Epithelial cell of esophagus (primary cell): ENCODE measurements at regions not wholly inside any gene's neighbourhood (a gene's known extent, or its start where the extent isn't known, plus 50 kb on each side); places are given as distances from the start of the nearest gene placed in this dataset.

ENCODE experiments used
- DNase-seq: peaks from one replicate; pipeline ENCODE4 v3.0.0; 2010; ENCODE audit warnings: low read depth
- H3K4me3 ChIP-seq: 2 replicates; pipeline ENCODE4 v1.5.1; 2011; ENCODE audit warnings: mild to moderate bottlenecking, low read length, control low read depth
- TF ChIP-seq, protein P1 (sequence below): IDR thresholded peaks from 2 replicates; pipeline ENCODE4 v1.5.1; 2011; ENCODE audit warnings: low read depth, mild to moderate bottlenecking, low read length, control low read depth, inconsistent platforms; ENCODE audit not compliant: insufficient read depth; ENCODE audit errors: missing control alignments

- TF ChIP-seq, protein P1, sequence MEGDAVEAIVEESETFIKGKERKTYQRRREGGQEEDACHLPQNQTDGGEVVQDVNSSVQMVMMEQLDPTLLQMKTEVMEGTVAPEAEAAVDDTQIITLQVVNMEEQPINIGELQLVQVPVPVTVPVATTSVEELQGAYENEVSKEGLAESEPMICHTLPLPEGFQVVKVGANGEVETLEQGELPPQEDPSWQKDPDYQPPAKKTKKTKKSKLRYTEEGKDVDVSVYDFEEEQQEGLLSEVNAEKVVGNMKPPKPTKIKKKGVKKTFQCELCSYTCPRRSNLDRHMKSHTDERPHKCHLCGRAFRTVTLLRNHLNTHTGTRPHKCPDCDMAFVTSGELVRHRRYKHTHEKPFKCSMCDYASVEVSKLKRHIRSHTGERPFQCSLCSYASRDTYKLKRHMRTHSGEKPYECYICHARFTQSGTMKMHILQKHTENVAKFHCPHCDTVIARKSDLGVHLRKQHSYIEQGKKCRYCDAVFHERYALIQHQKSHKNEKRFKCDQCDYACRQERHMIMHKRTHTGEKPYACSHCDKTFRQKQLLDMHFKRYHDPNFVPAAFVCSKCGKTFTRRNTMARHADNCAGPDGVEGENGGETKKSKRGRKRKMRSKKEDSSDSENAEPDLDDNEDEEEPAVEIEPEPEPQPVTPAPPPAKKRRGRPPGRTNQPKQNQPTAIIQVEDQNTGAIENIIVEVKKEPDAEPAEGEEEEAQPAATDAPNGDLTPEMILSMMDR = no peak
- DNase-seq = no peak
- no peak overlapping the region for H3K4me3 ChIP-seq
Measured at GRCh38 chr13:99868767-99869166, 102.8 kb downstream of the ZIC5 start.

- H3K4me3 ChIP-seq = no peak overlapping the region
- TF ChIP-seq, protein P1 = no peak
Measured at GRCh38 chr13:99867535-99868257, 103.9 kb downstream of the ZIC5 start.

DNA sequence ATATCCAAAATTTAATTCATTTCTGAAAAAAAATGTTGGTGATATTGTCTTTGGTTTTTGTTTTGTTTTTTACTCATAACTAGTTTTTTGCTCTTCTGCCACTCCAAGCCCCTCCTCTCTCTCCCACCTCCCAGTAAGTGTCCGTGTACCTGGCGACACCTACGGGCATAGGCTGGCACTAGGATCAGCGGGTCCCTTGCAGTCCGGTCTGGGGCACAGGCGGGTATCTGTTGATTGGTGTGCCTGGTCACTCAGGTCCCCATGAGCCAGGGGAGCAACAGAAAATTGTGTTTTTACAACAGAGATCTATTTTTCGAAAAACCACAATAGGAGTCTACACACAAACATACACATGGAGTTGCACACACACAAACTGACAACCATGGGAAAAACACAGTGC lies 104.8 kb downstream of the ZIC5 start:
- DNase-seq = no peak
- H3K4me3 ChIP-seq = no peak overlapping the region
- TF ChIP-seq, protein P1 = no peak

More at GRCh38 chr13:99867535-99868257, 103.9 kb downstream of the ZIC5 start:
- DNase-seq = no peak

- no peak for DNase-seq
- no peak overlapping the region for H3K4me3 ChIP-seq
- TF ChIP-seq, protein P1 = no peak
Measured at GRCh38 chr13:99865420-99865930, 106.1 kb downstream of the ZIC5 start.

- TF ChIP-seq, protein P1 = no peak
- no peak overlapping the region for H3K4me3 ChIP-seq
- no peak for DNase-seq
Measured at GRCh38 chr13:99864627-99864990, 107.0 kb downstream of the ZIC5 start.

GRCh38 chr13:99863789-99864626 lies 107.6 kb downstream of the ZIC5 start:
- TF ChIP-seq, protein P1 = no peak
- DNase-seq = no peak
- no peak overlapping the region for H3K4me3 ChIP-seq

DNA sequence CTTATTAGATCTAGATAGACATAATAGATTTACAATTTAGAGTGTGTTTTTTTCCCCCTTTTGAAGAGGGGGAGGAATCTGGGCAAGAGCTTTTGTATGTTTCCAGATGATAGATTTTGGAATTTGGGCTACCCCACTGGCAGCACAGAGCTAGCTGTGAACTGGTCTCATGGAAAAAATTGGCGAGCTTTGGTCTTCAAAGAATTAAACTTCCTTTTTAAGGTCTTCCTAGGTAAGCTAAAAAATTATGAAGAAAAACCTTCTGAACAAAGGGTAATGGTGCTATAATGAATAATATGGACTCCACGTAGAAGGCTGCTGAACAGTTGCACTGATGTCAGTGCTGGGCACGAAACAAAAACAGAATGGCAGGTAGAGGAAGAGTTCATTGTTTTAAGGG lies 109.3 kb downstream of the ZIC5 start:
- no peak for DNase-seq
- H3K4me3 ChIP-seq = no peak overlapping the region
- TF ChIP-seq, protein P1 = no peak
